HG03196 (cell line): ENCODE measurements at regions not wholly inside any gene's neighbourhood (a gene's known extent, or its start where the extent isn't known, plus 50 kb on each side); places are given as distances from the start of the nearest gene placed in this dataset.

Source experiments
- ATAC-seq: cut with Tn5 transposase; IDR thresholded peaks from one replicate; pipeline ENCODE4 v1.9.1; 2021; ENCODE audit not compliant: unreplicated experiment

DNA sequence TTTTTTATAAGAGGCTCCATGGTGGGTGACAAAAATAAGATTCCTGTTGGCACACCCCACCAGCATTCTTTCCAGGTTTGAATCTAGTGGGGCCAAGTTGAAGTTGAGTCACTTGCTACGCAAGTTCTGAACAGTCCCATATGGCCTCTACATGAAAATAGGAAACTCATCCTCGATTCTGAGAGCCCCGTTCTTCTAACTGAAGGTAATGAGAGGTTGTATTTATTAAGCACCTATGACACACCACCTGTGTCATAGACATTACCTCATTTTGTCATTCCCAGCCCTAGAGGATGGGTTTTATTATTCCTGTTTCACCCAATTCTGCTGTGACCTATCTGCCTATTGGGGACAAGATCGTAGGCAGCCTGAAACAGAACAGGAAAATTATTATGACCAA is 131.7 kb downstream of the ACTL7B start:
- no peak for ATAC-seq

DNA sequence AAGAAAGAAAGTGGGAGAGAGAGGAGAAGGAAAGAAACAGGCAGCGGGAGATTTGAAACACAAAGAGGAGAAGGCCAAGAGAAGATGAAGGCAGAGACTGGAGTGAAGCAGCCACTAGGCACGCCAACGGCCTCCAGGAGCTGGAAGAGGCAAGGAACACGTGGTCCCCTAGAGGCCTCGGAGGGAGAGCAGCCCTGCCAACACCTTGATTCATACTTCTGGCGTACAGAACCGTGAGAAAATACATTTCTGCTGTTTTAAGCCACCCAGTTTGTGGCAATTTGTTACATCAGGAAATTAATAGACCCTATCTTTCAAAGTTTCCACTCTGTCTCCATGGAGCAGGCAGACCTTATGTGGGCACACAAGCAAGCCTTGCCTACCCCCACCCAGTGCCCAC is 133.4 kb downstream of the ACTL7B start:
- no peak for ATAC-seq

DNA sequence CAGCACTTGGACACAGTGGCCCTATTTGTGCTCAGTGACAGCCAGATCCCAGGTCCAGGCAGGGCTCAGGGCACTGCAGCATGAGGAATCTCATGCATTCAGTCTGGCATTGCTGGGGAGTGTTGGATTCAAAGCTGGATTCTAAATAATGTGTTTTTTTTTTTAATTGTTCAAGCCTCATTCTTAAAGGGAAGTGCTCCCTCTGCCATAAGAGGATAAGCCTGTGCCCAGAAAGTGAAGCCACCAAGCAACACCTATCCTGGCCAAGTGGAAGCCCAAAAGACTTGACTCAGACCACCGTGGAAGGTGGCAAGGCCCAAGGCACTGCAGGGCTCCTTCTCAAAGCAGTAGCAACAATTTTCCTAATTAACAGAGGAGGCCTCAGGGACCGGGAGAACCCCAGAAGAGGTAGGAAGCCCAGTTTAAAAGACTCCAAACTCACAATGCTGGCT is 135.6 kb downstream of the ACTL7B start:
- ATAC-seq, result no peak

DNA sequence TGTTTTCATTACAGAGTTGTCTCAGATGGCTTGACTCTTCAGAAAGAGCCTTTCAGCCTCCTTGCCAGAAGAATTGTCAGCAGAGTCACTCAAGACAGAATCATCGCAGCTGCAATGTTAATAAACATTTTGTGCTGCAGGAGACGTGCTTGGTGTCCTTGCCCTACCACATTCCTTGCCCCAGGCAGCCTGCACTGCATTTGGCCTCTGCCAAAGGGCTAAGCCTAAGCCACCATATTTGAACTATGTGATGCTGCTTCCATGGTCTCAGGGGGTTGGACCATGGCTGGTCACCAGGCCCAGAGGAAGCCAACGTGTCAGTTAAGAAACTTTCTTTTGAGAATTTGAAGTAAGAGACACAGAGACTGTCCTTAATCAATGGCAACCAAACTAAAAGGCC is 145.4 kb downstream of the ACTL7B start:
- no peak for ATAC-seq

DNA sequence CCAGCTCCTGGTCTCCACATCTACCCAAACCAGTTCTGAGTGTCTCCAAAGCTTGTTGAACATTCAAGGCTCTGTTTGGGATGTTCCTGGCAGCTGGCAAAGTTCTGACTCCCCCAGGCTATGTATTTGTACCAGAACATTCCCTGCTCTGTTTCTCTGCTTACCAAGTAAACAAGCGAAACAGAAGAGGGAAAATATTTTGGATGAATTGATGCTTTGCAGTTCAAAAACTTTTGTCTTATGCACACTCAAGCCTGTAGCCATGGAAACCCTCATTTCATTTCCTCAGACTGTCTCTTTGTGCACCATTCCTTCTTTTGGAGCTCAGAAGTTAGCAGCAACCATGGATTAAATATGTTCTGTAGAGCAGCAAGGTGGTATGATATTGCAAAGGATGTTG is 145.8 kb downstream of the ACTL7B start:
- ATAC-seq, result no peak

DNA sequence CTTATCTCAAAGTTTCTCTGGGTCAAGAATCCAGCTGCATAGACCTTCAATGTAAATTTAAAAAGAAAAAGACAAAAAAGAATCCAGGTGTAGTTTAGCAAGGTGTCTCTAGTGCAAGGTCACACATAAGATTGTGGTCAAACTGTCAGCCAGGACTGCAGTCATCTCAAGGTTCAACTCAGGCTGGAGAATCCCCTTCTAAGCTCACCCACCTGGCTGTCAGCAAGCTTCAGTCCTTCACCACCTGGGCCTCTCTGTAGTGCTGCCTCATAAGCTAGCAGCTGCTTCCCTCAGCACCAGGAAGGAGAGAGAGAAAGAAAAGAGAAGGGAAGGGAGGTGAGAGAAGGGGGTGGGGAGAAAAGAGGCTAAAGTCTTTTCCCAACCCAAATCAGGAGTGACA is 146.7 kb downstream of the ACTL7B start:
- ATAC-seq, result no peak

DNA sequence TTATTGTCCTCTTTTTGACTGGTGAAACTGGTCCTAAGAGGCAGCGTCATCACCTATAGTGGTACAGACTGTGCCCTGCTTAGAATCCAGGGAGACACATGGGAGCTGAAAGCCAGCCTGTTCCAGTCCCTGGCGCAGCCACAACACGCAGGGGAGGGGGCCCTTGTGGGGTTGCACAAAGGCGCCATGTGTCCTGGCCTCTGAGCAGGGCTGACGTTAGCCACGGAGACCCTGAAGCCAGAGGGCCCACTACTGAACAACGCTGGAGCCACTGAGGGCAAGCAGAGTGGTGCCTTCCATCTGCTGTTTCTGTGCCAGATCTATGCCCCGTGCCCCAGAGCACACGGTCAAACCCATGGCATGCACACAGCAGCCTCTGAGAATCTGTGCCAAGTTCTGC is 147.3 kb downstream of the ACTL7B start:
- ATAC-seq, result no peak

DNA sequence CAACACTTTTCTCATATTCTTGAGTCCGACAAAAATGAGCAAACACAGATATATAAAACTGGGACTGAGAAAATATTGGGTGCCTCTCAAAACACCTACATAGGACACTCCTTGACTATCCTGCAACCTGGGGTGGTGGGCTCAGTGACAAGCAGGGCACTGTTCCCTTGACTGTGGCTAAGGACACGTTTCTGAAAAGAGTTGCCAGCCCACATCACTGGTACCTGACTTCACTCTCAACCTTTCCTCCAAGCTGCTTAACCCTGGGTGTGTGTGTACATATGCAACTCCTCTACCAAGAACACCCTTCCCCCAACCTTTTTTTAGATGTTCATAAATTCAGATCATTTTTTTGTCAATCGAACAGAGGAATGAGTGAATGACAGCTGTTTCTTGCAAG is 148.7 kb downstream of the ACTL7B start:
- no peak for ATAC-seq

DNA sequence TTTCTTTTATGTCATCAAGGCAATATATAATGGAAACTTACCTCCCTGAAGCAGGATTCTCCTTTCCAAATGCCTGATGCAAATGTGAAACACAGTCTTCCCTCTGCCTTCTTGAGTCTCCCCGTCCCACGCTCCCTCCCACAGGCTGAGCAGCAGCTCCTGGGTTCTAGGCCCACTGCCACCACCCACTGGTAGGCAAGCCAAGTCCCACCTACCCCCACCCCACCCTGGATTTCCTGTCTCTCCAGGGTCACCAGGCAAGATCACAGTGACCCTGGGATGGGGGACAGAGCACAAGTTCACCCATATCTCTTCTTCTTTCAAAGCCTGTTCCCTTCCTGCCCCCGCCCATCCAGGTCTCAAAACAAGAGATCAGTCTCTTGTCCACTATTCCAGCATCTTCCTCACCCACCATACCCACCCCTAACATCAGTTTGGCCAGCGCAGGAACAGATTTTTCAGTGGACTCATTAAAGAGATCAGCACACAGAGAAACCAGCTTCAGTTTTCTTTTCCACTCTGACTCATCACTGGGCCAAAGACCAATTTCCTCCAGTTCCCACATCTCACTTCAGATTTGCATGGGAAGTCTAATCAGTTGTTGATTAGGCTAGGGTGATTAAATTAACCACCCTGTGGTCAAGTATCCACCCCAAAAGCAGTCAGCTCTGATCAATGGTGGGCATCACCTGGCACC is 151.5 kb downstream of the ACTL7B start:
- no peak for ATAC-seq

DNA sequence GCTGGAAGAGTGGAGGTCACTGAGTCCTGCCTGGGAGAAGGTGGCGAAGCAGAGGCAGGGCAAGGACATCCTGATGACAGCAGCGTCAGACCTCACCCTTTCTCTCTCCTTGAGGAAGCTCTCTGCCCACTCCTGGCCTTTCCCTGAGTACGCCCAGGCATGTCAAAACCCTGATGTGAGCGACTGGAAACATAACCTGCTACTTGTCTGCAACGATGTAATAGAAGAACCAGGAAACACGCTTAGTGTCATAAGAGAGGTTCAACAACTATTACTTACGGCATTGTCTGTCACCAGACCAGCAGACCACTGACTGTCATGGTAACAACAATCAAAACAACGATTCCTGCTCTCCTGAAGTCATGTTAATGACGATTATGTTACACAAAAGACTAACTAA is 152.4 kb downstream of the ACTL7B start:
- ATAC-seq, result no peak

DNA sequence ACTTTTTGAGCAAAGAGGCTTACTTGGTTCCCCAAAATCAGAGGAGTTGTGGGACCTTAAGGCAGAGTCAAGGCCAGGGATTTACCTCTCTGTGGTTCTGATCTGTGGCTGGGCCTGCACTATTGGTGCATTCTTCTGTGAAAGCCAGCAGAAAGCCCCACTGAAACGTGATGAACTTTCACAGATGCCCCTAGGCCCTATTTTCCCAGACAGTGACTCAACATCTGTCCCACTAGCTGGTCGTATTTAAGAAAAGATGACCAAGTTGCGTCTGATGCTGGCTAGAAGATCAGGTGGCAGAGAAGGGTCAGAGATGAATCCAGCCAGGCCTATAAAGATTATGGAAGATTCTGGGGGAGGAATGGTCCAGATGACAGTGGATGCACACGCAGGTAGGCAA is 153.1 kb downstream of the ACTL7B start:
- ATAC-seq, result no peak

DNA sequence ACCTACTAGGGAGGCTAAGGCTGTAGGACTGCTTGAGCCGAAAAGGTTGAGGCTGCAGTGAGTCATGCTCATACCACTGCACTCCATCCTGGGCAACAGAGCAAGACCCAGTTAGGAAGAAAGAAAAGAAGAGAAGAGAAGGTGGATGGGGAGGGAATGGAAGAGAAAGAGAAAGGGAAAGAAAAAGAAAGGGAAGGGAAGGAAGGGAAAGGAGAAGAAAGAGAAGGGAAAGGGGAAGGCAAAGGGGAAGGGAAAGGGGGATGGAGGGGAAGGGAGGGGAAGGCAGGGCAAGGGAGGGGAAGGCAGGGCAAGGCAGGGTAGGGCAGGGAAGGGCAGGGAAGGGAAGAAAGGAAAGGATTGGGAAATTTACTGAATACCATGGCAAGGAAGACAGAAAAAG is 157.0 kb downstream of the ACTL7B start:
- no peak for ATAC-seq

DNA sequence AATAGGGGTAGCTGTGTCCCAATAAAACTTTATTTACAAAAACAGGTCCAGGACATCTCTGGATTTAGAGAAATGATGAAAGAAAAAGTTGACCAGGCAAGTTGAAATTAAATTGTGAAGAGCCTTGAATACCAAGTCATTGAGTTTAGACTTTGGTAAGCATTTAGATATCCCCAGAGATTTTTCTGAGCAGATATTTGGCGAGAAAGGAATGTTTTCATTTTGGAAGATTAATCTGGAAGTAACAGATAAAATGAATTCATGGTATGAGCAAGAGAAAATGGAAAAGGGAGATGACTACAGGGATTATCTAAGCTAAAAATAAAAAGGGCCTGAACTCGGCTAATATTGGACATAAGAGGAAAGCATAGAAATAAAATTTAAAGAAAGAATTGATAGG is 157.6 kb downstream of the ACTL7B start:
- ATAC-seq, result no peak

DNA sequence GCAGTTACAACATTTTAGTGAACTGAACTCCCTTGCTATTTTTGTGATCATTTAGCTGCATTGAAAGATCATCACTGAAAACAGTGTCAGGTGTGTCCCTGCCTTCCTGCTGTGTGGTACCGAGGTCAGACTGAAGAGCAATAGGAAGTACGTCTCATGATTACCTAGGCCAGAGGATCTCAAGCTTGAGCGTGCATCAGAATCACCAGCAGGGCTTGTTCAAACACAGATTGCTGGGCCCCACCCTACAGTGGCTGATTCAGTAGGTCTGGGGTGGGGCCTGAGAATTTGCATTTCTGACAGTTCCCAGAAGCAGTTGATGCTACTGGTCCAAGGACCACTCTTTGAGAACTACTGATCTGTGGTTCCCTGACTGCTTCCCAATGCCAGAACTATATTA is 159.6 kb downstream of the ACTL7B start:
- no peak for ATAC-seq

DNA sequence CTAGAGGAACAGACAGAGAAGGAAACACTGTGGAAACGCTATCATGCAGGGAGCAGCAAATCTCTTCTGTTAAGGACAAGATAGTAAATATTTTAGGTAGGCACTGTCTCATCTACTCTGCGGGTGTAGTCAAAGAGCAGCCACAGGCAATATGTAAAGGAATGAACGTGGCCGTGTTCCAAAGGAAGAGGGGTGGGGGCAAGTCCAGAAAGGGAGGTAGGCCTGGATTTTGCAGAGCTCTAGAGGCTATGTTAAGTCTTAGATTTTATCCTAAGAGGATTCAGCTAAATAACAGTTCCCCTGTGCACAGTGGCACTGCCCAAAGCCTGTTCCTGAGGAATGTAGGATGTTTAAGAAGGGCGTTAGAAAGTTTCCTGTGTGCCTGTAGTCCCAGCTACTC is 161.6 kb downstream of the ACTL7B start:
- ATAC-seq, result no peak

DNA sequence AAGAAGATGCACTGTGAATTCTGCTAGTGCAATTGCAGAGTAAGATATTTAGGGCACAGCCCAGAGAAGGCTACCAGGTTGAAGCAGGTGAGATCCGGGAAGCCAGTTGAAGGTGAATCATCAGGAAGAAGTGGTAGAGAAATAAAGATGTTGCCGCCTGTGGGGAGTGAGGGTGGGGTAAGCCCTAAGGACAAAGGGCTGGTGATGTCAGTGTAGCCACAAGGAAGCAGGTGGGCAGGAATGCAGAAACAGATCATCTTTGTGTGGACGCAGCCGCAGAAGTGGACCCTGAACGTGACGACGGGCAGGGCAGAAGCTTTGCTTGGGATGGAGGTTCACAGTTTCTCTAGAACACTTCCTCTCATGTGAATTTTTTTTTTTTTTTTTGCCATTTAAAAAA is 164.2 kb downstream of the ACTL7B start:
- no peak for ATAC-seq

DNA sequence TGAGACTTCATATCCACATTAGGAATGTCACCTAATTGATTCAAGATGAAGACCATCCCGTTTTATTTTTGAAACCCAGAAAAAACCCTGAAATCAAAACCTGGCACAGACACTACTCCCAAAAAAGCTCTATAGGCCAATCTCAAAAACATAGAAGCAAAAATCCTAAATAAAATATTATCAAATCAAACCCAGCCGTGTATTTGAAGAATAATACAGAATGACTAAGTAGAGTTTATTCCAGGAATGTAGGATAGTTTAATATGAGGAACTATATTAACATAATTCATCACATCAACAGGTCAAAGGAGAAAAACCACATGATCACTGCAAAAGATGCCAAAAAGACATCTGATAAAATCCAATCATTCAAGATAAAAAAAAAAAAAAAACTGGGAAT is 167.1 kb downstream of the ACTL7B start:
- no peak for ATAC-seq

DNA sequence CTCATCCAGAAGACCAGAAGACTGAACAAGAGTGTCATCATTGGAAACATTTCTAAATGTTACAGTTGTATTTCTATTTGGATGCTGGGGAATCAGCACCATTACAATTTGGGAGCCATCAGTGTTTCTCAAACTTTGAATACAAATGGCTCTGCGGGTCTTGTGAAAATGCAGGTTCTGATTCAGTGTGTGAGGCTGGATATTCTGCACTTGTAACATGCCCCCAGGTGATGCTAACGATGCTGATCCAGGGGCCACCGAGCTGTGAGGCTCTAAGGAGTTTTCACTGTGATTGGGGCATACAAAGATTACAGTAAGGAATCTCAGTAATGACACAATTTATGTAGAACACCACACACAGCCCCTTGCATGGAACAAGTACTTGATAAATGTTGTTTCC is 167.7 kb downstream of the ACTL7B start:
- ATAC-seq, result no peak

DNA sequence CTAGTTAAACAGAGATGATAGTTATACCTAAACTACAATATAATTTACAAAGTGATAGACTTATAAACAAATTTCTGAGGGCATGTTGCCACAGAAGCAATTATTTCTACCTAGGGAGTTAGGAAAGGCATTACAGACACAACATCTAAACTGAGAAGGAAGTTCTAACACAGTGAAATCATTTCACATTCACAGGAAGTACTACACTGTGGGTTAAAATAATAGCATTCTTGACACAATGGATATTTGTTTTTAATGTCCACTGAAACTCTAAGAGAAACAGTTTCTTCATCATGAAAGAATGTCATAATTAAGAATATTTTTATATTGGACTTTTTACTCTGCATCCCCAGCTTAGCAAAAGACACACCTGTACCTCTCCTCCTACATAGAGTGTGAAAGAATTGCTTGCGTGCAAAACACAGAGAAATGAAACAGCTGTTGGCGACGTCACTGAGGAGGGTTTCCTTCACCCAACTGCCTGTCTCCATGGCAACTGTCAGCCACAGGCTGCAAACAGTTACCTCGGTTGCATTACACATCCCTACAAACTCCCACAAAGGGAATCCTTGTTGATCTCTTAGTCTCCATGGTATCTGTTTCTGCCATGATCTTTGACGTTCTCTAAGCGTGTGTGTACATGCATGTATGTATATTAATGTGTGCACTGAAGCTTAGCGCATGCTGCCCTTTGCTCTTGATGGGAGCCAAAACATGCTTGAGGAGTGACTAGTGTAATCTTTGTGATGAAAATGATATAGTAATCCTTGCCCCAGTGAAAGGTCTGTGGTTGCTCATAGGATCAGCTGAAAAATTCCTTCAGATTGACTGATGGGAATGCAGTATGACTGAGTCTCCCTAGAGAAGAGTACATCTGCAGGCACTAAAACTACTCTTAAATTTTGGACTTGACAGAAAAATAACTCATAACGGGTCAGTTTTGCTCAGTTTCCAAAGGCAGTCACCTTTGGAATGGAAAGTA is 168.5 kb downstream of the ACTL7B start:
- no peak for ATAC-seq

DNA sequence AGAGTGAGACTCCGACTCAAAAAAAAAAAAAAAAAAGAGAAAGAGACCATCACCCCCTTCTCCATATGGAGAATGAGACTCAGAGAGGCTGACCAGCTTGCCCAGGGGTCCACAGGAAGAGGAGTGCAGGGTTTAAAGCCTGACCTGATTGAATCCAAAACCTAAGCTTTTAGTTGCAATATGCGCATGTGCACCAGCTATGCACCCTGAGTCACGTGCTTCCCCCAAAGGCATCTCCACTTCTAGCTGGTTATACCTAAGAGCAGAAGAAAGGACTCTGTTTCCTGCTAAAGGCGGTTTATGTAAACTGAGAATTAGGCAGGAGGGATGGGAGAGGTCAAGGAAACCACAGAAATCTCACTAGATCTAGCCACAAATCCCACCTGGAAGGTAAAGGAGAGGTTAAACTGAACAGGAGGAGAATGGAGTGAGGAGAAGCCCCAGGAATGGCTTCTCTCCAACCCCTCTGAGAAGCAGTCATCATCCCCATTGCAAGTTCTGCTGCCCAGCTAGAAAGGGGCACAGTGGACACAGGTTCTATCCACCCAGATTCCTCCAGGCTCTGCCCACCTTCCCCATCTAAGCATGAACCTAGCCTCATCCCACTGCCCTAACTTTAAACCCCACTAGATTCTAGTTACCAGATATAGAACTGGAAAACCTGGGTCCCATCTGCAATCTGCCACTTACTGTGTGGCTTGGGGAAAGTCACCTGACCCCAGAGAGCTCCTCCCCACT is 171.3 kb downstream of the ACTL7B start:
- no peak for ATAC-seq

DNA sequence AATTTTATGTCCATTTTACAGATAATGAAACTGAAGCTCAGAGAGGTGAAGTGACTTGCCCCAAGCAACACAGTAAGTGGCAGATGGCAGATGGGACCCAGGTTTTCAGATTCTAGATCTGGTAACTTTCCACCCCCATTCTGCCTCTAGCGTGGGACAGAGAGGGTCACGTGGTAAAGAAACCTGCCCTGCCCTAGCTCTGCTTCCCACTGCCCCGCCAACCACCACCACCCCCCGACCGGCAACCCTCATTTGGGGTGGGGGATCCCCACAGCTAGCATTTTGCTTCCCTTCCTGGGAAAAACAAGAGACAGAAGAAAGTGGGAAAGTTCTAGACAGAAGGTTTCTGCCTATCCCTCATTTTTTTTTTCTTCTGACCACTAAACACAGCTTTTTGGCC is 172.5 kb downstream of the ACTL7B start:
- ATAC-seq, result no peak
